ENCODE measurements at regions not wholly inside any gene's neighbourhood (a gene's known extent, or its start where the extent isn't known, plus 50 kb on each side); places are given as distances from the start of the nearest gene placed in this dataset.

DNA sequence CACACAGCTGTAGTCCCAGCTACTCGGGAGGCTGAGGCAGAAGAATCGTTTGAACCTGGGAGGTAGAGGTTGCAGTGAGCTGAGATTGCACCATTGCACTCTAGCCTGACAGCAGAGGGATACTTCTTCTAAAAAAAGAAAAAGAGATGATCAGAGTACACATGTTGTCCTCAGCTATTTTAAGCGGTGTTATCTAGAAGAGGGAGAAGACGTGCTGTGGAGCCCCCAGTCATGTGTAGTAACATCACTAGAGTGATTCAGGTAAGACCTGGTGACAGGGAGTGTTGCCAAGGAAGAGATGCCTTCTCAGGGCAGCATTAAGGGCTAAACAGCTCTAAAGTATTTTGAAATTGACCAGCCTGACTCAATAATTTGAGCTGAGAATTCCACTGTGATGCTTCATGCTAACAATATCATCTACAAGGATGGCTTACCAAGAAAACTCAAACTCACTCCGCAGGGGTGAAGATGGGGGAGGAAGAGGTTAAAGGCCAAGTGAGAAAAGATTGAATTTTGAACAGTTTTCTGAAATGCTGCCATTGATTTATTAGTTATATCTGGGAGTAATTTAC lies 97.4 kb downstream of the KLF6 start:
- H4K8ac ChIP-seq (ENCODE audit: low read depth in 2 of 2, low read length in 2 of 2), result no peak overlapping the region
- H3K9me1 ChIP-seq (ENCODE audit: insufficient read depth, low read length), result no peaks in the 10 kb centered on the region
- ChIA-PET POLR2A (ENCODE audit: unreplicated experiment) (no interaction called here), CTCF (interaction anchor here (0.5 kb wide), 1 partner anchor 19 kb away, joined by 3 read pairs; no protein-coding TSS in a partner anchor)
- no peak overlapping the region for H2AK5ac ChIP-seq (ENCODE audit: low read depth, low read length)
- no TSS peak for BruUV-seq (replicated peaks)
- dilution Hi-C loops (cut with HindIII; ENCODE audit: low sequenced_read_pairs, unreplicated experiment) (no loop called here), in situ Hi-C loops (cut with MboI; ENCODE audit: low sequenced_read_pairs) (no loop called here), intact Hi-C loops (cut with micrococcal nuclease) (no loop called here)
- peaks cover 3% of the 10 kb centered on the region; the same call in 1 of the 2 replicates for H3K4me1 ChIP-seq (ENCODE audit: control insufficient read depth, insufficient read depth, low read length)
- peak; percentile 73 for ATAC-seq (ENCODE audit: low read depth)
- H3K14ac ChIP-seq (replicated peaks; ENCODE audit: low read depth, low read length), result no peak overlapping the region
- H3K56ac ChIP-seq (ENCODE audit: extremely low read depth, insufficient read depth, low read length), result no peak overlapping the region
- H2BK120ac ChIP-seq (ENCODE audit: low read depth, low read length), result no peak overlapping the region
- H3K27me3 ChIP-seq (ENCODE audit: control insufficient read depth, insufficient read depth, low read length), result no peaks in the 10 kb centered on the region
- H2BK20ac ChIP-seq (ENCODE audit: low read depth, low read length), result no peak overlapping the region
- no peak overlapping the region for H3K4ac ChIP-seq (ENCODE audit: low read depth, low read length)
- H3K27ac ChIP-seq (ENCODE audit: insufficient read depth, low read length), result no peak overlapping the region
- no peaks in the 10 kb centered on the region for H3K36me3 ChIP-seq (ENCODE audit: control insufficient read depth, insufficient read depth, low read length)
- peak; percentile 37 for DNase-seq
- H2AK9ac ChIP-seq (replicated peaks; ENCODE audit: low read depth, low read length, poor library complexity), result no peak overlapping the region
- no peaks in the 10 kb centered on the region for H3K9me3 ChIP-seq (ENCODE audit: control insufficient read depth, insufficient read depth, low read length)
- H4K20me1 ChIP-seq (ENCODE audit: insufficient read depth, low read length), result no peaks in the 10 kb centered on the region
- no peak overlapping the region for H3K23ac ChIP-seq (ENCODE audit: low read depth, low read length)
- no peak overlapping the region for H3K18ac ChIP-seq (ENCODE audit: low read depth, low read length)
- H3K4me2 ChIP-seq (ENCODE audit: low read depth, low read length), result no peak overlapping the region
- H2AFZ ChIP-seq (replicated peaks; ENCODE audit: low read length, poor library complexity), result no peak overlapping the region
- no peak overlapping the region for H2BK15ac ChIP-seq (ENCODE audit: low read depth, low read length)
- H3K4me3 ChIP-seq (ENCODE audit: insufficient read depth, low read depth, low read length), result no peak overlapping the region
- WGBS, 2 experiments (ENCODE audit: extremely low coverage in 2 of 2, insufficient read length in 1 of 2), result 100% methylated on average over 2 of the region's 5 CpGs; no CpG with 5 or more reads in 1 of the 2 experiments
- TF ChIP-seq MAFK (IDR thresholded peaks at IDR 0.05; ENCODE audit: low read depth, low read length) (no peak), ELK1 (IDR thresholded peaks at IDR 0.05; ENCODE audit: borderline replicate concordance, low read depth, low read length) (no peak), RAD21 (IDR thresholded peaks at IDR 0.05; ENCODE audit: low read length) (no peak), RFX5 (IDR thresholded peaks at IDR 0.05; ENCODE audit: low read depth, low read length) (no peak), CEBPB (IDR thresholded peaks at IDR 0.05; ENCODE audit: low read depth, low read length) (no peak), SMC3 (IDR thresholded peaks at IDR 0.05; ENCODE audit: low read depth, low read length) (no peak), FOS (IDR thresholded peaks at IDR 0.05; ENCODE audit: low read depth, low read length) (no peak), CHD1 (IDR thresholded peaks at IDR 0.05; ENCODE audit: low read depth, low read length) (no peak), MAZ (IDR thresholded peaks at IDR 0.05; ENCODE audit: borderline replicate concordance, low read depth, low read length) (no peak), BHLHE40 (IDR thresholded peaks at IDR 0.05; ENCODE audit: low read depth, low read length) (no peak)
- H4K91ac ChIP-seq (ENCODE audit: insufficient read depth, low read depth, low read length), result no peak overlapping the region
- H2BK5ac ChIP-seq (ENCODE audit: low read depth, low read length, poor library complexity, severe bottlenecking), result no peak overlapping the region
- H3K9ac ChIP-seq (ENCODE audit: low read depth, low read length), result no peak overlapping the region
- H3K79me1 ChIP-seq (ENCODE audit: low read depth in 1 of 2, low read length in 2 of 2), result no peaks in the 10 kb centered on the region
- H4K5ac ChIP-seq (ENCODE audit: low read depth, low read length), result no peak overlapping the region
